Lung (tissue), 11 donors: ENCODE measurements at regions not wholly inside any gene's neighbourhood (a gene's known extent, or its start where the extent isn't known, plus 50 kb on each side); places are given as distances from the start of the nearest gene placed in this dataset.

ENCODE experiments used
- ATAC-seq: fragments of 200-7000 bp; cut with Tn5 transposase; one replicate; pipeline ENCODE4 v1.9.1; 2020; ENCODE audit warnings: moderate number of reproducible peaks; ENCODE audit not compliant: insufficient read depth, low FRiP score
- DNase-seq, 3 donors: peaks; one replicate each; pipeline ENCODE4 v3.0.0-alpha.2; 2013 to 2017
- H3K27ac ChIP-seq, 2 donors: one replicate each; pipeline ENCODE4 v1.5.1; 2013; ENCODE audit warnings: mild to moderate bottlenecking in 2 of 2, moderate library complexity in 2 of 2, control low read depth in 1 of 2, inconsistent platforms in 1 of 2, low read depth in 1 of 2, low read length in 1 of 2
- H3K27me3 ChIP-seq, 3 donors: one replicate each; pipeline ENCODE4 v1.5.1; 2013; ENCODE audit warnings: low read length in 2 of 3; ENCODE audit not compliant: control insufficient read depth in 3 of 3, insufficient read depth in 3 of 3
- H3K36me3 ChIP-seq, 4 donors: one replicate each; pipeline ENCODE4 v1.5.1; 2013; ENCODE audit warnings: low read length in 4 of 4, mild to moderate bottlenecking in 1 of 4, moderate library complexity in 1 of 4; ENCODE audit not compliant: control insufficient read depth in 4 of 4, insufficient read depth in 4 of 4
- H3K4me1 ChIP-seq, 5 donors: one replicate each; pipeline ENCODE4 v1.5.1; 2013; ENCODE audit warnings: low read length in 5 of 5, mild to moderate bottlenecking in 2 of 5, moderate library complexity in 1 of 5; ENCODE audit not compliant: control insufficient read depth in 5 of 5, insufficient read depth in 5 of 5
- H3K4me3 ChIP-seq: one replicate; pipeline ENCODE4 v1.5.1; 2013; ENCODE audit warnings: mild to moderate bottlenecking, control low read depth, moderate library complexity
- H3K9ac ChIP-seq, 2 donors: one replicate each; pipeline ENCODE4 v1.5.1; 2013; ENCODE audit warnings: low read length in 2 of 2, control low read depth in 1 of 2; ENCODE audit not compliant: insufficient read depth in 1 of 2
- H3K9me3 ChIP-seq, 4 donors: one replicate each; pipeline ENCODE4 v1.5.1; 2013; ENCODE audit warnings: low read length in 3 of 4, mild to moderate bottlenecking in 1 of 4, moderate library complexity in 1 of 4; ENCODE audit not compliant: control insufficient read depth in 4 of 4, insufficient read depth in 3 of 4
- CTCF ChIP-seq: IDR thresholded peaks from 2 replicates; pipeline ENCODE4 v1.5.1; 2012; ENCODE audit warnings: mild to moderate bottlenecking; ENCODE audit errors: control extremely low read depth, extremely low read depth
- WGBS, 2 donors: extraction: QIAGEN DNeasy Blood & Tissue Kit; methylation state at CpG; one replicate each; pipeline ENCODE4 v1.1.7; 2013; 5-methylcytosine and 5-hydroxymethylcytosine counted together
- donor health status: control.
- donor health status: control.
- donor health status: Bipolar disorder and iron deficiency.
- donor health status: healthy.
- donor health status: DM: yes; HTN: yes; CAD: no.

- Histone ChIP-seq H3K27me3 (peaks cover 0 to 6% (median 0%) of the 10 kb centered on the region in 3 donors), H3K36me3 (no peaks in the 10 kb centered on the region), H3K9ac (no peak overlapping the region), H3K4me3 (no peak overlapping the region), H3K9me3 (no peaks in the 10 kb centered on the region), H3K4me1 (peaks cover 0 to 7% (median 0%) of the 10 kb centered on the region in 5 donors), H3K27ac (no peak overlapping the region)
- TF ChIP-seq CTCF = no peak
- DNase-seq (no peak), ATAC-seq (no peak)
Measured at GRCh38 chrX:45795546-45795945, 594.9 kb upstream of the DIPK2B start.

GRCh38 chrX:45794995-45795337 is 594.3 kb upstream of the DIPK2B start:
- DNase-seq = no peak

GRCh38 chrX:45794323-45794994 is 593.8 kb upstream of the DIPK2B start:
- no peak overlapping the region for H3K4me3 ChIP-seq
- ATAC-seq (no peak), DNase-seq (no peak)
- H3K9me3 ChIP-seq = no peaks in the 10 kb centered on the region
- no peaks in the 10 kb centered on the region for H3K36me3 ChIP-seq
- H3K27me3 ChIP-seq = peaks cover 0 to 6% (median 0%) of the 10 kb centered on the region in 3 donors
- H3K4me1 ChIP-seq = peaks cover 0 to 7% (median 0%) of the 10 kb centered on the region in 5 donors
- TF ChIP-seq CTCF = no peak
- 72 to 98% methylated on average over 2 of the region's 2 CpGs for WGBS, 2 donors
- H3K9ac ChIP-seq = no peak overlapping the region
- H3K27ac ChIP-seq = no peak overlapping the region

More at GRCh38 chrX:45794995-45795337, 594.3 kb upstream of the DIPK2B start:
- 95 to 100% methylated on average over 1 of the region's 1 CpG for WGBS, 2 donors
- no peaks in the 10 kb centered on the region for H3K36me3 ChIP-seq
- H3K27me3 ChIP-seq = peaks cover 0 to 6% (median 0%) of the 10 kb centered on the region in 3 donors
- H3K9ac ChIP-seq = no peak overlapping the region
- TF ChIP-seq CTCF = no peak
- peaks cover 0 to 7% (median 0%) of the 10 kb centered on the region in 5 donors for H3K4me1 ChIP-seq
- H3K9me3 ChIP-seq = no peaks in the 10 kb centered on the region
- no peak for ATAC-seq
- no peak overlapping the region for H3K27ac ChIP-seq
- H3K4me3 ChIP-seq = no peak overlapping the region

GRCh38 chrX:45788941-45789348 is 588.3 kb upstream of the DIPK2B start:
- no peaks in the 10 kb centered on the region for H3K36me3 ChIP-seq
- H3K4me3 ChIP-seq = no peak overlapping the region
- no peak for TF ChIP-seq CTCF
- H3K27me3 ChIP-seq = no peaks in the 10 kb centered on the region
- peak overlapping the region in 1 of 2 donors; percentile 28 for H3K27ac ChIP-seq
- H3K4me1 ChIP-seq = peaks cover 0 to 4% (median 0%) of the 10 kb centered on the region in 5 donors
- WGBS, 2 donors = 9 to 36% methylated on average over 8 of the region's 8 CpGs
- DNase-seq (no peak), ATAC-seq (peak; percentile 34)
- no peak overlapping the region for H3K9ac ChIP-seq
- H3K9me3 ChIP-seq = no peaks in the 10 kb centered on the region
